ENCODE measurements at regions not wholly inside any gene's neighbourhood (a gene's known extent, or its start where the extent isn't known, plus 50 kb on each side); places are given as distances from the start of the nearest gene placed in this dataset.
A peak's percentile ranks its signal among the peaks of the same experiment; 100 is the strongest.

DNA sequence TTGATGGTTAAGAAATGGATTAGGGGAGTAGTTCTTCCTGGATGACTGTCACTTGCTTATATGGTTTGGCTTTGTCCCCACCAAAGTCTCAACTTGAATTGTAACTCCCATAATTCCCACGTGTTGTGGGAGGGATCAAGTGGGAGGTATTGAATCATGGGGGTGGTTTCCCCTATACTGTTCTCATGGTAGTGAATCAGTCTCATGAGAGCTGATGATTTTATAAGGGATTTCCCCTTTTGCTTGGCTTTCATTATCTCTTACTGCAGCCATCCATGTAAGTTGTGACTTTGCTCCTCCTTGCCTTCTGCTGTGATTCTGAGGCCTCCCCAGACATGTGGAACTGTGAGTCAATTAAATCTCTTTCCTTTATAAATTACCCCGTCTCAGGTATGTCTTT lies 1621.1 kb downstream of the MRPL39 start:
- no peak overlapping the region for H3K4me3 ChIP-seq (ENCODE audit: low read depth, low read length)
- no peak for DNase-seq (ENCODE audit: low read depth)
- TF ChIP-seq, protein P1, sequence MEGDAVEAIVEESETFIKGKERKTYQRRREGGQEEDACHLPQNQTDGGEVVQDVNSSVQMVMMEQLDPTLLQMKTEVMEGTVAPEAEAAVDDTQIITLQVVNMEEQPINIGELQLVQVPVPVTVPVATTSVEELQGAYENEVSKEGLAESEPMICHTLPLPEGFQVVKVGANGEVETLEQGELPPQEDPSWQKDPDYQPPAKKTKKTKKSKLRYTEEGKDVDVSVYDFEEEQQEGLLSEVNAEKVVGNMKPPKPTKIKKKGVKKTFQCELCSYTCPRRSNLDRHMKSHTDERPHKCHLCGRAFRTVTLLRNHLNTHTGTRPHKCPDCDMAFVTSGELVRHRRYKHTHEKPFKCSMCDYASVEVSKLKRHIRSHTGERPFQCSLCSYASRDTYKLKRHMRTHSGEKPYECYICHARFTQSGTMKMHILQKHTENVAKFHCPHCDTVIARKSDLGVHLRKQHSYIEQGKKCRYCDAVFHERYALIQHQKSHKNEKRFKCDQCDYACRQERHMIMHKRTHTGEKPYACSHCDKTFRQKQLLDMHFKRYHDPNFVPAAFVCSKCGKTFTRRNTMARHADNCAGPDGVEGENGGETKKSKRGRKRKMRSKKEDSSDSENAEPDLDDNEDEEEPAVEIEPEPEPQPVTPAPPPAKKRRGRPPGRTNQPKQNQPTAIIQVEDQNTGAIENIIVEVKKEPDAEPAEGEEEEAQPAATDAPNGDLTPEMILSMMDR (IDR thresholded peaks at IDR 0.05; ENCODE audit: low read depth, low read length, missing control alignments): no peak
- in situ Hi-C loops (cut with HindIII; ENCODE audit: low sequenced_read_pairs): no loop called here

DNA sequence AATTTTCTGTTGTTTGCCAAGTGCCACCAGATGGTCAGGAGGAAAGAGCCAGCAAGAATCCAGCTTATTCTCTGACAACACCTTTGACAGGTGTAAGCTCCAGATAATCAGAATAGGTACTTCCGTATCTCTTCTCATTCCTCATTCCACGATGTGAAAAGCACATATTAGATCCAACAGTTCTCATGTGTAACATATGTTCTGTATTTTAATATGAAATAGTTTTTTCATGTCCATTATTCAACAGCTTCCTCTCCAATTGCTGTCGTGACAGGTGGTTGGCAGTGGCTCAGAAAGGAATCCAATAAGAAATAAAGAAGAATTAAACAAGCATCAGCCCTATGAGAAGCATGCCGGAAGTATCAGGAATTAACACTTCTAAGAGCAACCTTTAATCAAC lies 1624.7 kb downstream of the MRPL39 start:
- TF ChIP-seq, protein P1 (IDR thresholded peaks at IDR 0.05; ENCODE audit: low read depth, low read length, missing control alignments): no peak
- no peak overlapping the region for H3K4me3 ChIP-seq (ENCODE audit: low read depth, low read length)
- in situ Hi-C loops (cut with HindIII; ENCODE audit: low sequenced_read_pairs): no loop called here
- no peak for DNase-seq (ENCODE audit: low read depth)

DNA sequence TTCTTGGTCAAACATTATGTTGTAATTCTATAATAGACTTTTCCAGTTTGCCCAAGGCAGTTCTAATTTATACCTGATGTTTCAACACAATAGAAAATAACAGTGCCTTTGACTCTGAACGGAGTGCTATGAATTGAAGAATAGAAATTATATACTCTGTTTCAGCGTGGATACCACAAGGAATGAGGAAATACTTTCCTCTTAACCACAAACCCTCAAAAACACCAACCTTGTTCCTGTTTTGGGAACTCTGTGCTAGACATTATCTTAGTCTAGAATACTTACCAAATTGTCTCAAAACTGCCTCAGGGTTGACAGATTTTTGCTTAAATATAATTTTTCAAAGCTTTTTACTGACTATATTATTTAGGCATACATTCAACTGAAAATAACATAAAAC lies 1629.3 kb downstream of the MRPL39 start:
- peak; percentile 67 for DNase-seq (ENCODE audit: low read depth)
- no peak overlapping the region for H3K4me3 ChIP-seq (ENCODE audit: low read depth, low read length)
- in situ Hi-C loops (cut with HindIII; ENCODE audit: low sequenced_read_pairs): no loop called here
- TF ChIP-seq, protein P1 (IDR thresholded peaks at IDR 0.05; ENCODE audit: low read depth, low read length, missing control alignments): no peak

DNA sequence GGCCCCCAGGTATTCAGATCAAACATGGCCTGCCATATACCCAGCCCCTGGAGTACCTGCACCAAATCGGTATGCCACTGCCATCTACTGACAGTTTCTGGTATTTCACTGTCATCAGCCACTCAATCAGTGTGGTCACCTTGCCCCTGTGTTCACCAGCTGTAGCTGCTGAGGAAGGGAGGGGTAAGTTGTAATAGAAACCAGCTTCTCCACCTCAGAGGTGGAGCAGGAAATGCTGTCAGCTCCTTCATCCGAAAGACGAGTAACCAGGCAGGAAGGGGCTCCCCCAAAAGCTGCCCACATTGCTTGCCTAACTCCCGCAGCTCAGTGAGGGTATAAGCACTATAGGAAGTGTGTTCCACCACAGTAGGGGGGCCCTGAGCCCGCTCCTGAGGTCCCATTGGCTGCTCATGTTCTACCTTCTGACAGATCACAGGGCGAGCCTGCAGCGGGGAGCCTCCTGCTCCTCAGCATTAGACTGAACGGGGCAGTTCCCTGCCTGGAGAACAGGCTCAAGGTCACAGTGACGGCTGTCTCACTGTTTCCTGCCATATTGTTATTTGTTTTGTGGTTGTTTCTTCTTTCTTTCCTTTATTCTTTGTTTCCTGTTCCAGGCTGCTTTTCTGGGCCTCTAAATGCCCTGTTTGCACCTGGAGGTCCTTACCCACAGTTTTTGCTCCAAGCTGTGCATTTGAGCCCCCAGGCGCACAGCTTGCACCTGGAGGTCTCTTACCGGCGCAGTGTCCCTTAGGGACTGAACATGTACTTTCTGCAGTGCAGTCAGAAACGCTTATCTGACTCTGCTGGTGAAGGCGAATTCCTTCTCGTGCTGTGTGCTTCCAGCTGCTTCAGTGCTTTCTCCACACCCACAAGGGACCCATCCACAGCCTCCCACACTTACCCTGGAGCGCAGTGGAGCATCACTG lies 1638.3 kb downstream of the MRPL39 start:
- in situ Hi-C loops (cut with HindIII; ENCODE audit: low sequenced_read_pairs): no loop called here
- peak; percentile 28 for DNase-seq (ENCODE audit: low read depth)
- TF ChIP-seq, protein P1 (IDR thresholded peaks at IDR 0.05; ENCODE audit: low read depth, low read length, missing control alignments): peak; percentile 76
- H3K4me3 ChIP-seq (ENCODE audit: low read depth, low read length): no peak overlapping the region

DNA sequence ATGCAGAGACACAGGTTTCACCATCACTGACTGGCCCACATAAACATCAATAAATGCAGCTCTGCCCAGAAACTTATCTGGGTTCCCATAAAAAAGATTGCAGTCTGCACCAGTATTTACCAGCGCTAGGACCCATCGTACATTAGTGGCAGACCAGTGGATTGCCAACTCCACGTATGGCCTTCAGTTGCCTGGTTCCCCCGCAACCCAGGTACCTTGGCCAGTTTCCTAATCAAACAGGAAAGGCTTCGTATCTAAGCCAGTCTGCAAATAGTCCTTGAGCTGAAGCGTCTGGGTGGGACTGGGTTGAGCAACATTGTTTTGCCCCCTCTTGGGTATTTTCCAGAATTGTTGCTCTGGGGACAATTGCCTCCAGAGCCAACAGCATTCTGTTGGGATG lies 1639.3 kb downstream of the MRPL39 start:
- no peak overlapping the region for H3K4me3 ChIP-seq (ENCODE audit: low read depth, low read length)
- DNase-seq (ENCODE audit: low read depth): no peak
- in situ Hi-C loops (cut with HindIII; ENCODE audit: low sequenced_read_pairs): no loop called here
- TF ChIP-seq, protein P1 (IDR thresholded peaks at IDR 0.05; ENCODE audit: low read depth, low read length, missing control alignments): no peak

DNA sequence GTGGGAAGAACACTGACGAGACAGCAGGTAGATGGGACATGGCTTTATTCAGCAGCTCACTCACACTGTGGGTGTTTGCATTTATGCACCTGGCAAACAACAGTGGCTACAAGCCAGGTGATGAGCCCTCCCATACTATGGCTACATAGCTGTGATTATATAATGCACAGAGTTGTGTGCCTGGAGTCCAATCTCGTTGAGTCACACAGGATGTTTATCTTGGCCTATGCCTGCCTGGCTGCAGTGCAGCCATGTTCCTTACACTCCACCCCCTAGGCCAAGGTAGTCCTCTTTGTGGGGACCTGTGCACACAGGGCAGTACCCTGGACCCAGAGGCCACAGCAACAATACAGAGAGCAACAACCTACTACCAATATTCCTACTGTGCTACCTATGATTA lies 1643.8 kb downstream of the MRPL39 start:
- in situ Hi-C loops (cut with HindIII; ENCODE audit: low sequenced_read_pairs): no loop called here
- TF ChIP-seq, protein P1 (IDR thresholded peaks at IDR 0.05; ENCODE audit: low read depth, low read length, missing control alignments): no peak
- no peak overlapping the region for H3K4me3 ChIP-seq (ENCODE audit: low read depth, low read length)
- DNase-seq (ENCODE audit: low read depth): no peak
